Astrocyte of the hippocampus (primary cell): ENCODE measurements at regions not wholly inside any gene's neighbourhood (a gene's known extent, or its start where the extent isn't known, plus 50 kb on each side); places are given as distances from the start of the nearest gene placed in this dataset.
"Not testable (repeated sequence)": the region's sequence is repeated elsewhere in the genome, so short reads cannot be mapped to it uniquely, and the experiment has no call there.

Experiments used
- DNase-seq: peaks from one replicate; pipeline ENCODE4 v3.0.0; 2011; ENCODE audit warnings: low read depth, low spot score

GRCh38 chr3:18237251-18238005 lies 187.7 kb downstream of the SATB1 start:
- peak; percentile 45 for DNase-seq

DNA sequence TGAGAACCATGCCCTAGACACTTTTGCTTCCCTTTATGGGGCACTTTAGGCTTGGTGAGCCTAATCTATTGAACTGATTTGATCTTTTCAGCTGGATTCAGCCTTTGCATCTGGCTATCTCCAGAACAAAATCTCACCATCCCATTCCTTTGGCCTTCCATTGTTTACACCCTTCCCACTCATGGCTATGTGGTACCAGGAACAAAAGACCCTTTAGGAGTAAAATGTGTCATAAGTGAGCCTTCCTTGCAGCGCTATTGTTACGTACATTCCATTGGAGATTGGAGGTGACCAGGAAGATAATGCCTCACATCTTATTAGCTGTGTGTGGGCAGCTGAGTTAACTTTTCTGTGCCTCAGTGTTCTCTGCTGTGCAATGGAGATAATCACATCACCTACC lies 188.4 kb downstream of the SATB1 start:
- DNase-seq: peak; percentile 4

- peak; percentile 54 for DNase-seq
Measured at GRCh38 chr3:18234717-18235335, 190.3 kb downstream of the SATB1 start.

DNA sequence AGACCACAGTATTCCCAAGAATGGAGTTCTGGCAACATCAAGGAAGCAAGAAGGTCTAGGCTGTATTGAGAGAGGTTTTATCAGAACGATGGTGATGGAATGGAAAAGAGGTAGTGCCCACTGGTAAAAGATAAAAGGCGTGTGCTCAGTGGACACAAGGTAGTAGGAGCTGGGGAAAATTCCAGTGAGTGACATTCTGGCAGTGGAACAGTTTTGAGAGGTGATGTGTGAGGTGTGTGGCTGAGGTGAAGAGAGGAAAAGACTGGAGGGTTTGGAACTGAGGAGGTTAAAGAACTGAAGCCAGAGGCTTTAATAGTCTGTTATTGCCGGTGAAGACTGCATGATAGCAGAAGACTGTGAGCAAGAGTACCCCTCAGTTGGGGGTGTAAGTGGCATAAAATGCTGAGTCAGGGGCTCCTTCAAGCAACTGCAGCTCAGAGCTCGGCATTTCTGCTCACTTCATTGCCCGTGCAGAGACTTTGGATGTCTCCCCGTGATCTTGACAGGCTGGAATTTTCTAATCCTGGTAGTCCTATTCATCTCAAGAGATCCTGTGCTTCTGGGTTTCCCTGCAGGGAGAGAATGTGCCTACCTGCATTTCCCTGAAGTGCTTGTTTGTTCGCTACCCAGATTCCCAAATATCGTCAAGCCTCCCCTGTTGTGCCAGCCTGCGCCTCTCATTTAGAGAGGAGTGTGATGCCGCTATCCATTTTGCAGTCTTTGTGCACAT lies 191.0 kb downstream of the SATB1 start:
- no peak for DNase-seq

DNA sequence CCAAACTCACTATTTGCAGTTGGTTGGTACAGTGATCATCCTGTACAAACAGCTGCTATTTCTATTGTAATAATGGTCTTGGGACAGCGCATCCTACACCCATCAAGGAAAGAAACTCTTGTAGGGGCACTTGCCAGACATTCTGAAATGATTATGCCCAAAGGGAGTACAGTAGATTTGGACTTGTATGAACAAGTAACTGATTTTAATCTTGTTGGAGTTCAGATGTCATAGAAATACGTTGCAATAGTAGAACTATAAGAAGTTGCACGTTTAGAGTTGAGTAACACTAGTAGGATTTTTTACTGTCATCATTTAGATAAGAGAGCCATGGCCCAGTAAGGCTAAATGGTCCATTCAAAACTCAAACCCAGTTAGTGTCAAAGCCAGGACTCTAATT lies 192.8 kb downstream of the SATB1 start:
- DNase-seq: no peak

- no peak for DNase-seq
Measured at GRCh38 chr3:18228060-18228459, 197.1 kb downstream of the SATB1 start.

DNA sequence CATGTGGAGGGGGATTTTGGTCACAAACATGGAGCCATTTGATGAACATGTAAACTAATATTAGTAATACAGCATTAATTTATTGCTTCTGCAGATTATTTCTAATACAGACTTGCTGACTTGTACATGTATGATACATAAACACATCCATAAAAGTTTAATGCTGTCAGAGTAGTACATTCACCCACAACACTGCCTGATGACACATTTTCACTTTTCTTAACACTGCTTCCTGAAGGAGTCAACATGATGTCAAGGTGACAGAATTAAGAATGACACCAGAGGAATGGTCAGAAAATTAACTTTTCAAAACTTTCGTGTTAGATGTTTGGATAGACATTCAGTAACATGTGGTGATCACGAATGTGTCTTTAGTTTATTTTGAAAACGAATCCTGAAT lies 199.4 kb downstream of the SATB1 start:
- DNase-seq: no peak

GRCh38 chr3:18224426-18224825 lies 200.7 kb downstream of the SATB1 start:
- no peak for DNase-seq

- no peak for DNase-seq
Measured at GRCh38 chr3:18223974-18224373, 201.2 kb downstream of the SATB1 start.

GRCh38 chr3:18223571-18223970 lies 201.6 kb downstream of the SATB1 start:
- DNase-seq: no peak

- DNase-seq: no peak
Measured at GRCh38 chr3:18222686-18223085, 202.5 kb downstream of the SATB1 start.

- DNase-seq: no peak
Measured at GRCh38 chr3:18217507-18218174, 207.5 kb downstream of the SATB1 start.

DNA sequence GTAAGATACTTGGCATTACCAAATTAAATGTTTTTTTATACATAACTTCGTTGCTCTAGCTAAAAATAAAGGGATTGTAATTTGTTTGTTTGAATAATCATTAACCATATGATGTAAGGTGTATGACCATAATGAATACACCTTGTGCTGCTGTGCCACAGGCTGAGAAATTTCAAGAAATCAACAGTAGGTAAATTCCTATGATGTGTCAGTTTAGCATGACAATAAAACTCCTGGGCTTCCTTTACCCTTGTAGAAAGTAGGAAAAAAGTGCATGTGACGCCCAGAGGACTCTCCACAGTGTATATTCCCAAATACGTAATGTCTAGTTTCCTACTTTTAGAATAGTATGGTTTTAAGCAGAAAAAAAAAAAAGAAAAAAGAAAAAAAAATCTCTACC lies 208.1 kb downstream of the SATB1 start:
- no peak for DNase-seq

GRCh38 chr3:18215639-18216038 lies 209.5 kb downstream of the SATB1 start:
- no peak for DNase-seq

DNA sequence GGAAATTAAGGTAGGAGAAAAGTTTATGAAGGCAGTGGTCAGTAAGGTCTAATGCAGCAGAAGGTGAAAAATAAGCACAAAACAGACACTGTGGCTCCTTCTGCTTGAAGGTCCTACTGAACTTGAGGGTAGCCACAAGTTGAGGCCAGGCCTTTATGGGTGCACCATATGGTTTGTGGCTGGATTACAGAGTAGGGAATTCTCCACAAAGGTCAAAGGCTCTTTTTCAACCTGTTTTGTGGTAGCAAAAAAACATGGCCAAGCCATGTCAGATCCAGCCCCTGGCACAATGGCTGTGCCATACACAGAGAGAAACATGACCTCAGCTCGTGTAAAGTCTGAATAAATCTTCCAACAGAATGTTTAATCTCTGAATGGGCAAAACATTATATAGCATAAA lies 214.0 kb downstream of the SATB1 start:
- no peak for DNase-seq

DNA sequence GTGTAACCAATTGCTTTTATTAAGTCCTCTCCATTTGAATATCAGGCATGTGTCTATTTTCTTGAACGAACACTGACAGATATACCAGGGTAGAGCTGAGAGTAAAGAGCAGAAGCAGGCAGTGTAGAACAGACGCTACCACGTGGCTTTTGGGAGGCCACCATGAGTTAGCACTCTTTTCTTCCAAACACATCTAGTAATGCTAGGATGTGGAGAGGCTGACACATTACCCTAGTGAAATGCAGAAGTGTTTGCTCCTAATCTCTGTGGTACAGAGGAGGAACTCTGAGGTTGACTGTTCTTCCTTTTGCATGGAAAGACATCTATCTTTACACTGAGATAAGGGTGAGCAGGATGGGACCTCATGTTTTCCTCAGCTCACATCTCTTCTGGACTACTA lies 216.3 kb downstream of the SATB1 start:
- no peak for DNase-seq

- DNase-seq: no peak
Measured at GRCh38 chr3:18208091-18208490, 217.0 kb downstream of the SATB1 start.

- no peak for DNase-seq
Measured at GRCh38 chr3:18207226-18207625, 217.9 kb downstream of the SATB1 start.

GRCh38 chr3:18205701-18206100 lies 219.4 kb downstream of the SATB1 start:
- DNase-seq: not testable (repeated sequence)

DNA sequence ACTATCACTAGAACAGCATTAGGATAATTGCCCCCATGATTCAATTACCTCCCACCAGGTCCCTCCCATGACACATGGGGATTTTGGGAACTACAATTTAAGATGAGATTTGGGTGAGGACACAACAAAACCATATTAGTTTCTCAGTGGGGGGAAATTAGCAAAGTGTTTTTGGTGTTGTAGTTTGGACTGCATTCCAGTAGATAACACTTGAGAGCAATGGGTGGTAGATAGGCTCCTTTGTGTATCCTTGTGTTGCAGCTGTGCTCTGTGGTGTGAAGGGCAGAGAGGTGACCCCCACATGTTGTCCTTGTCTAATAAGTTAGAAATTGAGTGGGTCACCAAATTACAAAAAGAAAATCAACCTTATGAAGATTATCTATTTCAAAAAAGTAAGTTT lies 223.8 kb downstream of the SATB1 start:
- no peak for DNase-seq

DNA sequence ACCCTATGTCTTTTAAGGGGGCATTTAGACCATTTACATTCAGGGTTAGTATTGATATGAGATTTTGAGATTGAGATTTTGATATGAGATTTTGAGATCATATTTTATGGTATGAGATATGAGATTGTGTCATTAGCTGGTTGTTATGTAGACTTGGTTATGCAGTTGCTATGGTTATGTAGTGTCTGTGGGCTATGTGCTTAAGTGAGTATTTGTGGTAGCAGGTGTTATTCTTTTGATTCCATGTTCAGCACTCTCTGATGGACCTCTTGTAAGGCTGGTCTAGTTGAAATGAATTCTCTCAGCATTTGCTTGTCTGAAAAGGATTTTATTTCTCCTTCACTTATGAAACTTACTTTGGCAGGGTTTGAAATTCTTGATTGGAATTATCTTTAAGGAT lies 225.4 kb downstream of the SATB1 start:
- DNase-seq: no peak

GRCh38 chr3:18195836-18196235 lies 229.3 kb downstream of the SATB1 start:
- DNase-seq: no peak
